Sigmoid colon (tissue), 4 donors: ENCODE measurements at regions not wholly inside any gene's neighbourhood (a gene's known extent, or its start where the extent isn't known, plus 50 kb on each side); places are given as distances from the start of the nearest gene placed in this dataset.

ENCODE experiments used
- CTCF ChIP-seq, 4 experiments: fragments of 450-650 bp in 3 of 4; fragments of 200-600 bp in 1 of 4; IDR thresholded peaks; one replicate each; pipeline ENCODE4 v1.5.1; 2016 to 2019; ENCODE audit warnings: antibody characterized with exemption in 4 of 4, mild to moderate bottlenecking in 3 of 4, moderate library complexity in 2 of 4
- EP300 ChIP-seq, 4 donors: sonication (generic); formaldehyde crosslinking; IDR thresholded peaks; one replicate each; pipeline ENCODE4 v1.6.1; 2017; ENCODE audit warnings: antibody characterized with exemption in 4 of 4
- POLR2A ChIP-seq, 2 donors: fragments of 450-650 bp; IDR thresholded peaks; one replicate each; pipeline ENCODE4 v1.6.1; 2016; ENCODE audit warnings: antibody characterized with exemption in 2 of 2, mild to moderate bottlenecking in 2 of 2, moderate library complexity in 2 of 2

- TF ChIP-seq EP300 (IDR thresholded peaks at IDR 0.05) (no peak), POLR2A (IDR thresholded peaks at IDR 0.05) (no peak), CTCF (IDR thresholded peaks at IDR 0.05) (no peak)
These were observed 534.9 kb upstream of the FMR1 start for GRCh38 chrX:147376601-147377422.
